GM12891 (cell line): ENCODE measurements at regions not wholly inside any gene's neighbourhood (a gene's known extent, or its start where the extent isn't known, plus 50 kb on each side); places are given as distances from the start of the nearest gene placed in this dataset.

ENCODE experiments used
- DNase-seq: peaks from one replicate; pipeline ENCODE4 v3.0.0; 2011; ENCODE audit warnings: low spot score; ENCODE audit not compliant: insufficient read length
- FAIRE-seq: peaks from 2 replicates; lab custom pipeline; 2011; peaks lifted over from hg19 to GRCh38; lab: Jason Lieb, UNC
- PAX5 ChIP-seq: IDR thresholded peaks from 2 replicates; pipeline ENCODE4 v1.6.1; 2011; ENCODE audit warnings: low read length, moderate library complexity, mild to moderate bottlenecking; ENCODE audit not compliant: insufficient read depth, severe bottlenecking
- POLR2A ChIP-seq: IDR thresholded peaks from 2 replicates; pipeline ENCODE4 v1.6.1; 2011; ENCODE audit warnings: low read depth, low read length, control low read depth
- POLR2AphosphoS5 ChIP-seq: IDR thresholded peaks from 2 replicates; pipeline ENCODE4 v1.6.1; 2011; ENCODE audit warnings: low read depth, low read length, control low read depth
- POU2F2 ChIP-seq: IDR thresholded peaks from 2 replicates; pipeline ENCODE4 v1.6.1; 2011; ENCODE audit warnings: low read depth, mild to moderate bottlenecking, control low read depth, low read length, moderate library complexity
- SPI1 ChIP-seq: IDR thresholded peaks from 2 replicates; pipeline ENCODE4 v1.6.1; 2011; ENCODE audit warnings: low read depth, low read length, control low read depth
- TAF1 ChIP-seq: IDR thresholded peaks from 2 replicates; pipeline ENCODE4 v1.6.1; 2011; ENCODE audit warnings: low read depth, low read length, control low read depth

GRCh38 chr10:33041783-33042437 is 83.9 kb upstream of the ITGB1 start:
- DNase-seq (no peak), FAIRE-seq (no peak)
- TF ChIP-seq POU2F2 (no peak), POLR2AphosphoS5 (no peak), PAX5 (no peak), TAF1 (no peak), POLR2A (no peak), SPI1 (no peak)

- DNase-seq: no peak
- TF ChIP-seq POU2F2 (no peak), PAX5 (no peak), POLR2A (no peak), POLR2AphosphoS5 (no peak), SPI1 (no peak), TAF1 (no peak)
- FAIRE-seq: no peak
Measured at GRCh38 chr10:33040436-33040835, 82.4 kb upstream of the ITGB1 start.

GRCh38 chr10:33039181-33039580 is 81.2 kb upstream of the ITGB1 start:
- TF ChIP-seq TAF1 (no peak), PAX5 (no peak), POLR2AphosphoS5 (no peak)
- DNase-seq (no peak), FAIRE-seq (no peak)

- no peak for TF ChIP-seq POU2F2
- TF ChIP-seq TAF1: no peak
- no peak for TF ChIP-seq POLR2AphosphoS5
- TF ChIP-seq POLR2A: no peak
- TF ChIP-seq SPI1: no peak
- TF ChIP-seq PAX5: no peak
- no peak for DNase-seq
- no peak for FAIRE-seq
Measured at GRCh38 chr10:33038672-33039071, 80.6 kb upstream of the ITGB1 start.

GRCh38 chr10:33037726-33038125 is 79.7 kb upstream of the ITGB1 start:
- TF ChIP-seq PAX5 (no peak), POLR2AphosphoS5 (no peak), SPI1 (no peak), TAF1 (no peak), POU2F2 (no peak), POLR2A (no peak)
- DNase-seq (no peak), FAIRE-seq (no peak)

- TF ChIP-seq POLR2AphosphoS5: no peak
- no peak for TF ChIP-seq POLR2A
- no peak for TF ChIP-seq POU2F2
- TF ChIP-seq TAF1: no peak
- no peak for TF ChIP-seq SPI1
- no peak for TF ChIP-seq PAX5
- FAIRE-seq (no peak), DNase-seq (no peak)
Measured at GRCh38 chr10:33036670-33037069, 78.6 kb upstream of the ITGB1 start.

- no peak for DNase-seq
- FAIRE-seq: no peak
- TF ChIP-seq POLR2A: no peak
- TF ChIP-seq PAX5: no peak
- no peak for TF ChIP-seq POLR2AphosphoS5
- TF ChIP-seq POU2F2: no peak
- no peak for TF ChIP-seq TAF1
- no peak for TF ChIP-seq SPI1
Measured at GRCh38 chr10:33035411-33035810, 77.4 kb upstream of the ITGB1 start.

- TF ChIP-seq POU2F2 (no peak), POLR2A (no peak), TAF1 (no peak), SPI1 (no peak), POLR2AphosphoS5 (no peak), PAX5 (no peak)
- no peak for FAIRE-seq
- DNase-seq: no peak
Measured at GRCh38 chr10:33034931-33035330, 76.9 kb upstream of the ITGB1 start.

GRCh38 chr10:33032654-33033151 is 74.7 kb upstream of the ITGB1 start:
- no peak for FAIRE-seq
- no peak for DNase-seq
- TF ChIP-seq TAF1: no peak
- no peak for TF ChIP-seq POU2F2
- TF ChIP-seq POLR2AphosphoS5: no peak
- TF ChIP-seq SPI1: no peak
